ENCODE measurements at regions not wholly inside any gene's neighbourhood (a gene's known extent, or its start where the extent isn't known, plus 50 kb on each side); places are given as distances from the start of the nearest gene placed in this dataset.

- TF ChIP-seq REST (IDR thresholded peaks at IDR 0.05; ENCODE audit: insufficient read depth in 1 of 2, low read depth in 2 of 2, low read length in 2 of 2) (no peak), POLR2AphosphoS5 (IDR thresholded peaks at IDR 0.05; ENCODE audit: low read depth, low read length) (no peak), TAF1 (IDR thresholded peaks at IDR 0.05; ENCODE audit: borderline replicate concordance, insufficient read depth, low read length) (no peak), SIN3A (IDR thresholded peaks at IDR 0.05; ENCODE audit: borderline replicate concordance, insufficient read depth, low read length) (no peak)
Measured at GRCh38 chr17:73838815-73839214, 194.6 kb upstream of the SDK2 start.

All from PFSK-1 (cell line).